Fibroblast of skin of right biceps (primary cell): ENCODE measurements at regions not wholly inside any gene's neighbourhood (a gene's known extent, or its start where the extent isn't known, plus 50 kb on each side); places are given as distances from the start of the nearest gene placed in this dataset.

Experiments used
- DNase-seq: peaks from one replicate; pipeline ENCODE4 v3.0.0-alpha.2; 2013

- DNase-seq, result no peak
Measured at GRCh38 chr1:115412733-115413132, 74.7 kb upstream of the NGF start.

GRCh38 chr1:115412286-115412685 is 74.2 kb upstream of the NGF start:
- peak; percentile 42 for DNase-seq

GRCh38 chr1:115411371-115412063 is 73.5 kb upstream of the NGF start:
- DNase-seq, result peak; percentile 54

- peak; percentile 55 for DNase-seq
Measured at GRCh38 chr1:115409094-115410015, 71.3 kb upstream of the NGF start.

- no peak for DNase-seq
Measured at GRCh38 chr1:115408533-115408932, 70.5 kb upstream of the NGF start.

GRCh38 chr1:115404911-115405310 is 66.9 kb upstream of the NGF start:
- no peak for DNase-seq

- no peak for DNase-seq
Measured at GRCh38 chr1:115402753-115403184, 64.7 kb upstream of the NGF start.

GRCh38 chr1:115401676-115402075 is 63.6 kb upstream of the NGF start:
- DNase-seq, result no peak

- no peak for DNase-seq
Measured at GRCh38 chr1:115400891-115401290, 62.8 kb upstream of the NGF start.

- no peak for DNase-seq
Measured at GRCh38 chr1:115400426-115400825, 62.4 kb upstream of the NGF start.

- DNase-seq, result no peak
Measured at GRCh38 chr1:115398745-115399144, 60.7 kb upstream of the NGF start.
